KBM-7 (cell line): ENCODE measurements at regions not wholly inside any gene's neighbourhood (a gene's known extent, or its start where the extent isn't known, plus 50 kb on each side); places are given as distances from the start of the nearest gene placed in this dataset.

Experiments used
- DNase-seq: peaks from one replicate; pipeline ENCODE4 v3.0.0-alpha.2; 2015
- in situ Hi-C: fragments of 300-500 bp; cut with MboI; formaldehyde crosslinking; loops from 2 replicates; pipeline ENCODE4 v1.14.3; 2020; ENCODE audit warnings: low sequenced_read_pairs, low pct_unique_long_range_greater_than_20kb, mixed read lengths

DNA sequence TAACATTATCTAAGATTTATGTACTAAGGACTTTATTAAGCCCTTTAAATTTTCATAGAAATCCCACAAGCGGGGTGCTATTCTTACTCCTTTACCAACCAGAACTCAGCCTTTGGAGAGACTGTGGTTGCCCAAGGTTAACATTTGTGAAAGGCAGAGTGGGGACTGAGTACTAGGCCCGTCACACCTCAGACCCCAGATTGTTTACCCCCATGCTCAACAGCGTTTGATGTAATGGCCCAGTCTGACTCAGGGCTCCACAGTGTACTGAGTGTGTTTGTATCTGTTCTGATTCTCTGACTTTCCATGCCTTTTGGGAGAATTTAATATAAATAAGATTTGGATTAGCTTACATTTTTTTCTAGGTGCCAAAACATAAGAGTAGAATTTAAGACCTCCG is 110.0 kb downstream of the GAS1 start:
- in situ Hi-C loops = no loop called here
- no peak for DNase-seq

DNA sequence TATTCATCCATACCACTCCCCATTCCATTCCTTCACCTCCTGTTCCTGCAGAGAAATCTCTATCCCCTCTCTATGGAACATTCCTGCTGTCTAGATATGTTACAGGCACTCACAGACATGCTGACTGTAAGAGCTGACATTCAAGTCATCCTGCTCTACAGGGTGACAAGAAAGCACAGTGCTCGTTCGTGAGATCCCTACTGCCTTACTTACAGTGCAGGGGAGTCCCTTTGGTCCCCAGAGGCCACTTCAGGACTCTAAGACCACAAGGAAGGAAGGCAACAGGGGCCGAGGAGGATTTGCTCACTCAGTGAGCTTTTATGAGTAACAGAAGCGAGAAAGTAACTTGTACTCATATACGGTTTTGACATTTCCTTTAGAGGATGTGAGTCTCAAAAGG is 110.5 kb downstream of the GAS1 start:
- DNase-seq = no peak
- in situ Hi-C loops = no loop called here

- in situ Hi-C loops = no loop called here
- DNase-seq = no peak
Measured at GRCh38 chr9:86836266-86836665, 111.0 kb downstream of the GAS1 start.

GRCh38 chr9:86830356-86830755 is 117.0 kb downstream of the GAS1 start:
- in situ Hi-C loops = no loop called here
- no peak for DNase-seq

GRCh38 chr9:86829496-86830046 is 117.7 kb downstream of the GAS1 start:
- in situ Hi-C loops = no loop called here
- DNase-seq = no peak

GRCh38 chr9:86828631-86829030 is 118.7 kb downstream of the GAS1 start:
- in situ Hi-C loops = no loop called here
- no peak for DNase-seq

GRCh38 chr9:86827893-86828292 is 119.4 kb downstream of the GAS1 start:
- DNase-seq = no peak
- in situ Hi-C loops = no loop called here

DNA sequence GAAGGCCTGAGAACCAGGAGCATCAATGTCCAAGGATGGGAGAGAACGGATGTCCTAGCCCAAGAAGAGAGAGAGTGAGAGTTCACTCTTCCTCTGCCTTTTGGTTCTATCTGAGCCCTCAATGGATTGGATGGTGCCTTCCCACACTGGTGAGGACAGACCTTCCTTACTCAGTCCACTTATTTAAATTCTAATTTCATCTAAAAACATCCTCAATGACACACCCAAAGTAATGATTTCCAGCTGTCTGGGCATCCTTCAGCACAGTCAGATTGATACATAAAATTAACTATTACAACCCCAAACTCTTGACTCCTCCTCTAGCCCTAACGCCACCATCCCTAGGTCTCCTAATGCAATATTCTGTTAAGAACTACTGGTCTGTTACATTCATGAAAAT is 122.0 kb downstream of the GAS1 start:
- in situ Hi-C loops = no loop called here
- DNase-seq = no peak

DNA sequence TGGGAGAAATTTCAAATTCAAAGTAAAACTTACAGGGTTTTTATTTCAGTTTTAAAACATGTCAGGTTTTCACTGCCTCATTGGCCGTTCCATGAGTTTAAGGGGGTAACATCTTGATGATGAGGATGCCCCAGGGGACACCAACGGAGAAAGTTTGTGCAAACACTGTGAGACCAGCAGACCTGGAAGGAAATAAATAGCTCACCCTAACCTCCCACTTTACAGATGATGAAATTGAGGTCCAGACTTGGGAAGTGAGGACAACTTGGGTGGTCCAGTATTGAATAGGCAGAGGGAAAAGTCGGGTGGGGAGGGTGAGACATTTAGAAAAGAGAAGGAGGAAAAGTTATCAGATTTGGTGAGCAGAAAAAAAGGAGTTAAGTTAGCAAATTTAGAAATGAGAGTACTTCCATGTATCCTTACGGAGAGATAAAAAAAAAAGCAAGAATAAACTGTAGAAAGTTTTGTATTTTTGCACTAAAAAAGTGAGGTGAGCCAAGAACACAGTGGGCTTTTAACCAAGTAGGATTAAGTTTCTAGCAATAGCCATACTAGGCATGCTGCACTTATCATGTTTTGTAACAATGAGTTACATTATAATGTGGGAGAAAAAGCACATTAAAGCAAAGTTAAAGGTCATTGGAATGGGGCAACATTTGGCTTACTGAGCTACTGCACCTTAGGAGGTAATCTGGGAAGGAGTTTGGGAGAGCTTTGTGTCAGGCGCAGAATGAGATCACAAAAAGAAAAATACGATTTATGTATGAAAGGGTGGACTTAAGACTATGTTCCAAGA is 125.1 kb downstream of the GAS1 start:
- no peak for DNase-seq
- in situ Hi-C loops = no loop called here

DNA sequence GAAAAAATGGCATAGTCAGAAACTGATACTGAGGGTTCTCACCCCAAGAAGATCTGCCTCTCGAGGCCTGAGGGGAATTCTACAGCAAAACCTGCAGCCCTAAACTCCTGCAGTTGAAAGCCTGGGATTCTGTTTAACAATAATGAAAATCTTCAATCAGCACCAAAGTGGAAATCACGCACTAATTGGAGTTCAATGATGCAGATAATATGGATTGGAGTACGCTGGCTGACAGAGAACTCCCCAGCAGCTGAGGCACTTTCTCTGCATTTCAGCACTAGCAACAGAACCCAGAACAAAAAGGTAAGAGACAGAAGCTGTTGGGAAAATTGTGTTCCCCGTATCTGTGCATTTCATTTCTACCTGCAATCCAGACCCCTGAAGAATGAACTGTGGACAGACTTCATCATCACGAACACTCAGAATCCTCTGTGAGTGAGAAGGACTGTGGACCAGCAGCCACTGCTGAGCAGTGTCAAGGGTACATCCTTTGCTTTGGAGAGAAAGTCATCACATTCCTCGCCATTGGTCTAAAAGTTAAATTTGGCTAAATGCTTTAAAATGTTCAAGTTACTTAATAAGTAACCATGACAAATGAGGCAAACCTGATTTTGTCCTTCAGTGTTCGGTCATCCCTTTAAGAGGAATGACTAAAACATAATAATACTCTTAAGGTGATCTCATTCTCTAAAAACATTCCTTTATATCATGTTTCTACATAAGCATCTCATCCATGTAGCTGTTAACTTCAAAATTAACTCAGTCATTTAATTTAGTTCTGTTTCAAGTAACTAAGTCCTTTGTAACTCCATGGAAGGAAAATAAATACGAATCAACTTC is 126.1 kb downstream of the GAS1 start:
- DNase-seq = no peak
- in situ Hi-C loops = no loop called here

DNA sequence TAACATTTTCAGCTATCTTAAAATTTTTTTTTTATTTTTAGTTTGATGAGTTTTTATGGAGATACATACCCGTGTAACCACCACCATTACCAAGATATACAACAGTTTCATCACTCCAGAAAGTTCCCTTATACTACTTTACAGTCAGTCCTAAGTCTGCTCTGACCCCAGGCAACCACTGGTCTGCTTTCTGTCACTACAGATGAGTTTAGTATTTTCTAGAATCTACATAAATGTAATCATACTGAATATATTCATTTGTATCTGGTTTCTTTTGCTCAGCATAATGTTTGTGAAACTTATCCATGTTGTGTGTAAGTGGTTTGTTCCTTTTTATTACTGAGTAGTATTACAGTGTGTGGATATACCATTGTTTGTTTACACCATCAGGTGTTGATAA is 127.8 kb downstream of the GAS1 start:
- DNase-seq = no peak
- in situ Hi-C loops = no loop called here

DNA sequence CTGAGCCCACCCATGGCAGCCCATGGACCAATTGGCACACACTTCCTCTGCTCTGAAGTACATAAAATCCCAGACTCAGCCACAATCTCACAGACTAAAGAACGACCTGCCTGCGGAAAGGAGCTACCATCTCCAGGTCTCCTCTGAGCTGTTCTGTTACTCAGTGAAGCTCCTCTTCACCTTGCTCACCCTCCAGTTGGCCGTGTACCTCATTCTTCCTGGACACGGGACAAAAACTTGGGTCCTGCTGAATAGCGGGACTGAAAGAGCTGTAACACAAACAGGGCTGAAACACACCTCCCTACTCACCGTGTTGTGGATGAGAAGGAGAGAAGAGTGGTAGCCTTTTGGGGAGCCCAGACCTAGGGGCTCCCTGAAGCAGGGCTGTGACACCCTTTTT is 128.7 kb downstream of the GAS1 start:
- in situ Hi-C loops = no loop called here
- DNase-seq = no peak

DNA sequence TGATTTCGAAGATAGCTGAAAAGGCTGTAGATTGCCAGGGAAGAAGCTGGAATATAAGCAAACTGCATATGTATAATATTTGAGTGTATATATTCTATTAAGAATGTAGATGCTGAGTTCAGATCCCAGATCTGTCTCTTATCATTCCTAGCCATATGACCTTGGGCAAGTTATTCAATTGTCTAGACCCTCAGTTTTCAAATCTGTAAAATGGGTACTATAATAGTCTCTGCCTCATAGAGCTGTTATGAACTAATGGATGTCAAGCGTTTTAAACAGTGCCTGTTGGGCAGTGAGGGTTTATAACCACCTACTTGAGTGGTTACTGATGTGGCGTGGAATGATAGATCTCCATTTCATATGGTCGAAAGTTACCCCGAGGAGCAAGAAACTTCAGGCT is 130.4 kb downstream of the GAS1 start:
- DNase-seq = no peak
- in situ Hi-C loops = no loop called here

DNA sequence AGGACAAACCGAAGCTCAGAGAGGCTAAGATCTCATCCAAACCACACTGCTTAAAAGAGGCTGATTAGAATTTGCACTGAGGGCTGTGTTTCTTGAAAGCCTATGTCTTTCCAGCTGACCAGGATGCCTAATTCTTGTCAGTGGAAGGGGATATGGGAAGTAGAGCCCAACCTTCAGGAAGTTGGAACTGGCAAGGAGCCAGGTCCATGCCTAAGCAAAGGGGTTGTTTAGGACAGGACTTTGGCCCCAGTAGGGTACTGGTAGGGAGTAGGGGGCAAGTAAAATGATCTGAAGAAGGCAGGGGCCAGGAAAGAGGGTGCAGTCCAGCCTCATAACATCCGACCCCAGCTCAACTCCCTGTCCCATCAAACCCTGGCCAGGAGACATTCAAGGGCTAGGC is 130.9 kb downstream of the GAS1 start:
- in situ Hi-C loops = no loop called here
- DNase-seq = no peak

- in situ Hi-C loops = no loop called here
- no peak for DNase-seq
Measured at GRCh38 chr9:86812616-86813015, 134.7 kb downstream of the GAS1 start.

GRCh38 chr9:86809759-86810367 is 137.4 kb downstream of the GAS1 start:
- in situ Hi-C loops = no loop called here
- no peak for DNase-seq

DNA sequence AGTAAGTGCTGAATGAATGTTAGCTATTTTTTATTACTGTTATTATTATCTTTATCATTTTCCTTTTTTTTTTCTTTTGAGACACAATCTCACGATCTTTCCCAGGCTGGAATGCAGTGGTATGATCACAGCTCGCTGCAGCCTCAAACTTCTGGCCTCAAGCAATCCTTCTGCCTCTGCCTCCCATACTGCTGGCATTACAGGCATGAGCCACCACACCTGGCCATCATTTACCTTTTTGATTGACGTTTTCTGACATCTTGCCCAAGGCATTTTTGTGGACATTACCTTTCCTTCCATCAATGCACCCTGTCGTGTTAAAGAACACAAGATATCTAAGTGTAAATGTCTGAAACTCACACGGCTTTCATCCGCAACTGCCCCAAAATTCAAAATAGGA is 138.2 kb downstream of the GAS1 start:
- in situ Hi-C loops = no loop called here
- no peak for DNase-seq

DNA sequence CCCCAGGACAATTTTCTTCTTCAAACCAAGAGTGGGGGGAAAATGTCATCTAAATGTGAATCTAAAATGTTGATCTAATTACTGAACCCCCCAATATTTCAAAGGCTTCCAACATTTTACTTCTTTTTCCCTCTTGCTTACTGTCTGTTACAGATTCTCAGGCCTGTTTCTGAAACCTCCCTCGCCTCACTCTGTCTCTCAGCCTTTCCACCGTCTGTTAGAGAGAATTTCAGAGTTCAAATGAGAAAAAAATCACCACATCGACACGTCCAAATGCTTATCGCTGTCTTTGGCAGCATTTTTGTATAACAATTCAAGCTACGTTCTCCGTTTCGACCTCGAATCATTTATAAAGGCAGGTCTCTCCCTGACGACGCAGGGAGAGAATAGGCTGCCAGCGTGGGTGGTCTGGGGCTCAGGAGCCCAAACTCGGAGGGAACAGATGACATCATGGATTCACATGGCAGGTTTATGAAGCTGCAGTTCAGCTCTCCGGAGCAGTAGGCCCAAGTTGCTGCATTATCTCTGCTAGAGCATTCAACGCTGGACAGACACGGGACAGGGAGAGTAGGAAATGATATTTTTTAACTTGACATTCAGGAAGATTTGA is 139.8 kb downstream of the GAS1 start:
- in situ Hi-C loops = no loop called here
- no peak for DNase-seq

GRCh38 chr9:86804011-86804410 is 143.3 kb downstream of the GAS1 start:
- in situ Hi-C loops = no loop called here

More at GRCh38 chr9:86804011-86804410, 143.3 kb downstream of the GAS1 start:
- DNase-seq = no peak
